GM11168 (cell line): ENCODE measurements at regions not wholly inside any gene's neighbourhood (a gene's known extent, or its start where the extent isn't known, plus 50 kb on each side); places are given as distances from the start of the nearest gene placed in this dataset.

Experiments
- in situ Hi-C: fragments of 300-500 bp; cut with MboI; formaldehyde crosslinking; loops from one replicate; pipeline ENCODE4 v1.12.0; 2022; ENCODE audit warnings: low sequenced_read_pairs; ENCODE audit not compliant: unreplicated experiment

GRCh38 chr16:27706156-27706865 lies 156.4 kb downstream of the KATNIP start:
- in situ Hi-C loops = no loop called here

- in situ Hi-C loops = no loop called here
These were observed 157.1 kb downstream of the KATNIP start for GRCh38 chr16:27706866-27707685.

GRCh38 chr16:27708651-27709050 lies 158.7 kb downstream of the KATNIP start:
- in situ Hi-C loops = no loop called here

GRCh38 chr16:27712251-27712711 lies 162.3 kb downstream of the KATNIP start:
- in situ Hi-C loops = no loop called here

GRCh38 chr16:27717726-27718125 lies 167.8 kb downstream of the KATNIP start:
- in situ Hi-C loops = no loop called here

GRCh38 chr16:27718201-27719105 lies 168.5 kb downstream of the KATNIP start:
- in situ Hi-C loops = no loop called here

DNA sequence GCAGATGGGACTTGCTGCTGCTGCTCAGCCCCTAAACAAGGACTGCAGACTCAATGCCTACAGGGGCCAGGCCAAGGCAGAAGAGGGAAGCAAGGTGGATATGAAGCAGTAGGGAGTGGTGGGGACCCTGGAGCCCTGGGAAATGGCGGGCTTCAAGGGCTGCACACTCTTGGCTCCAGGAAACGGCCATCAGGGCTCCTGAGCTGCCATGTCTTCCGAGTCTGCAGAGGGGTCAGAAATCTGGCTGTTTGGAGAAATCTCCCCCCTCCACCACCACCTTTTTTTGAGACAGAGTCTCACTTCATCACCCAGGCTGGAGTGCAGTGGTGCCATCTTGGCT lies 169.1 kb downstream of the KATNIP start:
- in situ Hi-C loops = no loop called here

DNA sequence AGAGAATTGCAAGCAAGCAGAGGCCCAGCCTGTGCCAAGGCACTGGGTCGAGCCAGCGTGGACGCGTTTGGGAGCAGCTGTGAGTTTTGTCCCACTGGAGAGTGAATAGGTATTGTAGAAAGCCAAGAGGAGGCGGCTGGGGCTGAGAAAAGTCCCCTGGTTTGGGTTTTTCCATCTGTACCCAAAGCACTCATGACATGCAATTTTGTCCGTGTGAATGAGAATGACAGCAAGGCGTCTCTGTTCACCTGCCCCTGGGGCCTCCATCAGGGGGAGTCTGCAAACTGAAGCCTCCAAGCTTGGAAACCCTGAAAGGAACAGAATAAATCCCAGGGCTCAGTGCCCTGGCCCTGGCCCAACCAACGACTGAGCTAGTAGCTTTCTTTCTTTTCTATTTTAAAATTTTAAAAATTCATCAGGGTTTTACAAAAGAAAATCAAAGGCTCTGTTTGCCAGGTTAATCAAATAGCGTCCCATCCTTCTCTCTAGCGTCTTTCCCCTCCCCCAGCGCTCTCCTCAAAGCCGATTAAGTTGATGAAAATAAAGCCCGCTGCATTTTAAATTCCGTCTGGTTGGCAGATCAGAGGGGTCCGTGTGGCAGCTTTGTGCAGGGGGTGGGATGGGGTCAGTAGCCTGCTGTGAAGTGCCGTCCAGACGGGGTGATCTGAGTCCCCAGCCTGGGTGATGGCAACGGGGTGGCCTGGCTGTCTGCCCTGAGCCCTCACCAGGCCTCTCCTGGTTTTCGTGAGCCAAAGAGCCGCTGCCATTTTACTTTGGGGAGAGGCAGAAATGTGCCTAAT lies 171.0 kb downstream of the KATNIP start:
- in situ Hi-C loops = no loop called here

GRCh38 chr16:27721531-27722181 lies 171.7 kb downstream of the KATNIP start:
- in situ Hi-C loops = no loop called here

DNA sequence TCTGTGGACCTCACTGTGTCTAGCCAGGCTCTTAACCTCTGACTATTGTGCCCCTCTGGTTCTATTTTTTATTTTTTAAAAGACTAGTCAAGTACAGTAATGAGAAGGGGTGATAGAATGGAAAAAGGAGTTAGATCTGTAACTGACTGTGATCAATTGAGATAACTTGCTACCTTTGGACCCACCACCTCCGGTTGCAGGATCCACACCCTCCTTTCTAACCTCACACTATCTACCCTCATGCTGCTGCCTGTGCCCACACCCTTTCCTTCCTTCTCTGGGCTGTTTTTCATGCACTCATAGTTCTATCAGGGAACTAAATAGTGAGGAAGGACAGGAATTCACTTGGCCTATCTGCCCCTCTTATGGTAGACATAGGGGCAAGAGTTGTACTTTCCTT lies 172.3 kb downstream of the KATNIP start:
- in situ Hi-C loops = no loop called here

DNA sequence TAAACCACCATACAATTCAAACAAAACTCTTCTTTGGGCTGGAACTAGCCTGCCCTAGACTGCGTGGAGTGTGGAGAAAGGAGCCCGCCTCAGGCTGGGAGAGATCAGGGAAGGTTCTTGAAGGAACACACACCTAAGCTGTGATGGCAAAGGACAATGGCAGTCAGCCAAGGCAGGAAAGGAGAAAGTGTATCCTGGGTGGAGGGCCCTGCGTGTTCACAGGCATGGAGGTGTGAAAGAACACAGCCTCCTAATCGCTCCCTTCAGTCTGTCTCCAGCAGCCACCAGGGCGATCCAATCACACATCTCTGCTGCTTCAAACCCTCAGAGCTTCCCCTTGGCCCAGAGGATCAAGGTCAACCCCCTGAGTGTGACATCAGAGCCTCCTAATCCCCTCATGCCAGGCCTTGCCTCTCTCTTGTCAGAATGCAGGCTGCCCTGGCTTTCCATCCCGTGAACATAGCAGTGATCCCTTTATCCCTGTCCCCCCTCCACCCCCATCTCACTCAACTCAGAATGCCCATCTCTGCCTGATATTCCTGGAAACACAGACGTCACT lies 173.0 kb downstream of the KATNIP start:
- in situ Hi-C loops = no loop called here

DNA sequence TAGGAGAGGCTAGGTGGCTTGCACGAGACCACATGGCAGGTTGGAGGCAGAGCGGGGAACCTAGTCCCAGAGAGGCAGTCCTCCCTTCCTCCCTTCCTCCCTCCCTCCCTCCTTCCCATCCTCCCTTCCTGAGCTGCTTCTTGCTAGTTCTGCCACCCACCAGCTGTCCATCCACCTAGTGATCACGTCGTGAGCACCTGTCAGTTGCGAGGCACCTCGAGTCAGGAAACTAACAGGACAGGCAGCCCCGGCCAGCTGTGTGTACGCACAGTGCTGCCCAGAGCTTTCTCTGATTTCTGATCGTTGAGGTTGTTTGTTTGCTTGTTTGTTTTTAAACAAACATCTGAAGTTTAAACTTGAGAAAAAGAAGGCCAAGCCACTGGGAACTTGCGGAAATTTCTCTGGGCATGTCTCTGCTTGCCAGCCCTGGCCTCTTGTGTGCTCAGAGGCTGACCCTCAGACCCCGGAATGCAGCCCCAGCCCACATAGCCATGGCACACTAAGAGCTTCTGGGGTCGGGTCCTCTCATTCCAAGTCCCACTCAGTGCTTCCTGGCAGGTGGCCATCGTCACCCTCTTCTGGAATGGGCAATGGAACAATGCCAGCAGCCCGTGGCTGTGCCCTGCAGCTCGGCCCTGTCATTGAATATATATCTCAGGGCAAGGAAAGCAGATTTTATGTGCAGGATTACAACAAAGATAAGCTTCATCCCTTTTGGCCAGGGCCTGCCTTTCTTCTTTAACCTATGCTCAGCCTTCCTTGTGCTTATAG lies 174.0 kb downstream of the KATNIP start:
- in situ Hi-C loops = no loop called here

- in situ Hi-C loops = no loop called here
These were observed 174.7 kb downstream of the KATNIP start for GRCh38 chr16:27724482-27725235.

DNA sequence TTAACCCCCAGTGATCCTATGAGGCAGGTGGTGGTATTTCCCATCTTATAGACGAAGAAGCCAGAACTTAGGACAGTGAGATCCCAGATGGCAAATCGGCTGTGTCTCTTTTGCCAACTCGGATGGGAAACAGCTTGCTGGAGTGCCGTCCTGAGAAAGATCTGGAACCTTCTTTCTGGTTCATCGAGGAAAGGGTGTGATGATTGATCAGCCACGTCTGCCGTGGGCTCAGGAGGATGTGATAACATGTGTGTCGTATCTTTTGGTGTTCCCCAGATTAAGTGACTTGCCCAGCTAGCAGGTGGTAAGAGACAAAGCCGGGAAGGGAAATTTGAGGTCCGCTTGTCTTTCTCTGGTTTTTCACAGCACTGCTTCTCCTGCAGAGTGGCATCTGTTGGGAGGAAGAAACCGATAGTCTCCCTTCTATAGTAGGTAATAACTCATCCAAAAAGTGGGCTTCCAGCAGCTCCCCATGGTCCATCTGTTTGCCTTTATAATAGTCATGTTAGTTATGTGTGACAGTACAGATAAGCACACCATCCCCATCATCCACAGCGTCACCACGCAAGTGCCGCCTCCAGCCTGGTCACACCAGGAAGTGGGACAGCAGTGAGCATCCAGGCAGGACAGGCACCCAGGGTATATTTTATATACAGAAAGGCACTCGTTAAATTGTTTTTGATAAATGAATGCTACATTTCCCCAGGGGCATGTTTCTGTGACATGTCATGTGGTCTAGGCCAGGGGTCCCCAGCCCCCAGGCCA lies 175.5 kb downstream of the KATNIP start:
- in situ Hi-C loops = no loop called here

DNA sequence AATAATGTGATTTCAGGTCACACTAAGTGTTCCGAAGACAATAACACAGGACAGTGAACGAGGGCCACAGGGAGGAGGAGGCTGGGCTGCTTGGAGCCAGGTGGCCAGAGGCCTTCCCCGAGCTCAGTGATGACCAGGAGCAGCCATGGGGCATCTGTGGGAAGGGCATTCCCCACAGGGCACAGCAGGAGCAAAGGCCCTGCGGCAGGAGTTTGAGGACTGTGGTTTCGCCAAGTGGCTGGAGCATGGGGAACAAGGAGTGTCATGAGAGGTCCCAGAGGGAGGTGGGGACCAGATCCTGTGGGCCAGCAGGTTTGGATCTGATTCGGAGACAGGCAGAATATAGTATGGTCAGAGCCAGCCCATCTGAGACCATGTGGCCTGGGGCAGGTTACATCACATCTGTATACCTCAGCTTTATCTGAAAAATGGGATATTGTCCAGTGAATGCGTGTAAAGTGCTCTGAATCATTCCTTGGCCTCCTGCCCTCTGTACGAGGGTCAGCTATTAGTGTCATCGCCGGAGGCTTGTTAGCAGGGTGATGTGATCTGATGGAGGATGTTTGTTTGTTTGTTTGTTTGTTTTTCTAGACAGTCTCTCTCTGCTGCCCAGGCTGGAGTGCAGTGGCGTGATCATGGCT lies 176.8 kb downstream of the KATNIP start:
- in situ Hi-C loops = no loop called here

GRCh38 chr16:27727941-27728340 lies 178.0 kb downstream of the KATNIP start:
- in situ Hi-C loops = no loop called here
